T-helper 2 cell (primary cell): ENCODE measurements at regions not wholly inside any gene's neighbourhood (a gene's known extent, or its start where the extent isn't known, plus 50 kb on each side); places are given as distances from the start of the nearest gene placed in this dataset.

Source experiments
- DNase-seq, 5 experiments: peaks; one replicate each; pipeline versions ENCODE4 v3.0.0 to v3.0.0-alpha.2; 2012 to 2022

- no peak for DNase-seq
Observed at GRCh38 chr4:141463678-141464077, 172.7 kb upstream of the IL15 start.

- no peak for DNase-seq
Observed at GRCh38 chr4:141464366-141464765, 172.0 kb upstream of the IL15 start.

- no peak for DNase-seq
Observed at GRCh38 chr4:141465171-141465570, 171.2 kb upstream of the IL15 start.

- no peak for DNase-seq
Observed at GRCh38 chr4:141467225-141467624, 169.2 kb upstream of the IL15 start.

- no peak for DNase-seq
Observed at GRCh38 chr4:141469392-141469791, 167.0 kb upstream of the IL15 start.

GRCh38 chr4:141473026-141473540 is 163.3 kb upstream of the IL15 start:
- no peak for DNase-seq

- no peak for DNase-seq
Observed at GRCh38 chr4:141473952-141474351, 162.4 kb upstream of the IL15 start.

GRCh38 chr4:141480950-141481349 is 155.4 kb upstream of the IL15 start:
- DNase-seq, result no peak

- DNase-seq, result peak in 2 of 5 experiments; percentile 6 to 41
Observed at GRCh38 chr4:141484298-141484697, 152.1 kb upstream of the IL15 start.

GRCh38 chr4:141486375-141486997 is 149.9 kb upstream of the IL15 start:
- DNase-seq, result no peak

- DNase-seq, result peak in 1 of 5 experiments; percentile 11
Observed at GRCh38 chr4:141497627-141498026, 138.8 kb upstream of the IL15 start.

- DNase-seq, result no peak
Observed at GRCh38 chr4:141499261-141499853, 137.0 kb upstream of the IL15 start.

- DNase-seq, result no peak
Observed at GRCh38 chr4:141501395-141501794, 135.0 kb upstream of the IL15 start.

- DNase-seq, result no peak
Observed at GRCh38 chr4:141501931-141502330, 134.5 kb upstream of the IL15 start.

GRCh38 chr4:141502755-141503154 is 133.6 kb upstream of the IL15 start:
- DNase-seq, result no peak

- no peak for DNase-seq
Observed at GRCh38 chr4:141503260-141503659, 133.1 kb upstream of the IL15 start.

- no peak for DNase-seq
Observed at GRCh38 chr4:141511055-141511454, 125.3 kb upstream of the IL15 start.

- no peak for DNase-seq
Observed at GRCh38 chr4:141513866-141514265, 122.5 kb upstream of the IL15 start.

GRCh38 chr4:141518222-141518621 is 118.2 kb upstream of the IL15 start:
- DNase-seq, result no peak

GRCh38 chr4:141524116-141524515 is 112.3 kb upstream of the IL15 start:
- no peak for DNase-seq

- no peak for DNase-seq
Observed at GRCh38 chr4:141524841-141525240, 111.5 kb upstream of the IL15 start.

GRCh38 chr4:141530627-141531026 is 105.8 kb upstream of the IL15 start:
- DNase-seq, result no peak

GRCh38 chr4:141534985-141535384 is 101.4 kb upstream of the IL15 start:
- no peak for DNase-seq

GRCh38 chr4:141538001-141538400 is 98.4 kb upstream of the IL15 start:
- DNase-seq, result no peak

GRCh38 chr4:141540643-141541042 is 95.7 kb upstream of the IL15 start:
- no peak for DNase-seq
